NCI-H774 (cell line): ENCODE measurements at regions not wholly inside any gene's neighbourhood (a gene's known extent, or its start where the extent isn't known, plus 50 kb on each side); places are given as distances from the start of the nearest gene placed in this dataset.
"Not testable (repeated sequence)": the region's sequence is repeated elsewhere in the genome, so short reads cannot be mapped to it uniquely, and the experiment has no call there.

Experiments
- DNase-seq: peaks from one replicate; lab custom pipeline; 2025; lab: John Stamatoyannopoulos, UW

DNA sequence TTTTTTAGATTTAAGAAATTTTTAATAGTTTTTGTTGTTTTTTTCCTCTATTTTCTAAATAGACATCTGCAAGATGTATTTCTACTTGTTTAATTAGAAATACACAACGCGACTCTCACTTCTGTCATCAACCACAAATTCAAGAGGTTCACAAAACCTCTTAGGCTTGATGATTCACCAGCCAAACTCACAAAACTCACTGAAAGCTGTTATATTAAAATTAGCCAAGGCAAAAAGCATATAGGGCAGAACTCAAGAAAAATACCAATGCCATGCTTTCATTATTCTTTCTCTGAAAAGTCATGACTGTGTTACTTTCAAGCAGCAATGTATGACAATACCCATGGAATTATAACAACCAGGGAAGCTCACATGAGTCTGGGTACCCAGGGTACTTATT, 487.0 kb upstream of the RGS18 start:
- DNase-seq = no peak

DNA sequence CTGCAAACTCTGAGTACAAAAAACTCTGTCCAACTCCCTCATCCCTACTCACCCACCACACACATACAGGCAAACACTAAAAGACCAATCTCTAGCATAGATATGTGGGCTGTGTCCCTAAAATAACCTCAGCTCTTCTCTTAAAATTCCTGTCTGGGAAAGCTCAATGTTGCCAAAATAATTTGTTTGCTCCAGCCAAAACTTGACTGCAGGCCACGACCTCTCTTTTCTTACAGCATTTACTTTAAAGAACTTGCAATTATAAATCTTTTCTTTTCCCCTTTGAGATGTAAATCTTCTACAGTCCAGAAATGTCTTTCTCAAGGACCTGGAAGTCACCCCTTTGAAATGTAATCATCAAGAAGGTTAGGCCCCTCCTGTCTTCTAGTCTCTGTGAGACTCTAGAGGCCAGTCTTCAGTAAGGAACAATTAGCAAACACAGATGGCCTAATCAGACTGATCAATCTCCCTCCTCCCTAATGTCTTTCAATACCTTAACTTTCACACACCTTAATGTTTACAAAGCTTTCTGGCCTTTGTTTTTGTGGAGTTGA, 483.6 kb upstream of the RGS18 start:
- no peak for DNase-seq

DNA sequence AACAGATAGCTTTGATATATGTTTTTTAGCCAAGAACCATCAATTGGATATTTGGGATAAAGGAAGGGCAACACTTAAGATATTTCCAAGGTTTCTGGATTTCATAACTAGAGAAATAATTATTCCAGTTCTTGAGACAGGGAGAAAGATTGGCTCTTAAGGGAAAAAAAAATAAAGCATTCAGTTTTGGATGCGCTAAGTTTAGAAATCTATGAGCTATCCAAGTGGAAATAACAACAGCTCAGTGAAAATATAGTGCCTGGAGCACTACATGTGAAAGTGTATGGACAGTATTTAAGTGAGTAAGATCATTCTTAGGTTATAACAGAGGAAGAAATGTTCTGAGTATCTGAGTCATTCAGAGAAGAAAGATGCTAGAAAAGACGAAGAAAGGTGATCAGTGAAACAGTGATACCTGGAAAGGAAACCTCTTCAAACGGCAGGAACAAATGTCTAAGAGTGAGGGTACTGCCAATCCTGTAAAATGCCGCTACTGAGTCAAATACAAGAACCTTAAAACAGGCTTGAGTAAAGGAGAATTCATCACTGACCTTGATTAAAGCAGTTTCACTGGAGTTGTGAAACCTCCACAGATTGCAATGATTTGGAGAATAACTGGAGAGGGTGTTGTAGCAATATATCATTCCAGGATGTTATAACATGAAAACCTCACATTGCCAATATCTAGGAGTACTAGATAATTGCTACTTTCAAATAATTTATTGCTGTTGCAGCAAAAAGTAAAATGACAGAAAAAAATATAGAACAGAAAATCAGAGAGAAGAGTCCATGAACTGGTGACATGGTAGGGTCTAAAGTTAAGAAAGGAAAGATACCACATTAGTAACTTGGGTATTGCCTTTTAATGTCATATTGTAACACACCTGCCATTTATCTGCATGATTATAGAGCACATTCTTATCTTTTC, 482.1 kb upstream of the RGS18 start:
- DNase-seq = no peak

DNA sequence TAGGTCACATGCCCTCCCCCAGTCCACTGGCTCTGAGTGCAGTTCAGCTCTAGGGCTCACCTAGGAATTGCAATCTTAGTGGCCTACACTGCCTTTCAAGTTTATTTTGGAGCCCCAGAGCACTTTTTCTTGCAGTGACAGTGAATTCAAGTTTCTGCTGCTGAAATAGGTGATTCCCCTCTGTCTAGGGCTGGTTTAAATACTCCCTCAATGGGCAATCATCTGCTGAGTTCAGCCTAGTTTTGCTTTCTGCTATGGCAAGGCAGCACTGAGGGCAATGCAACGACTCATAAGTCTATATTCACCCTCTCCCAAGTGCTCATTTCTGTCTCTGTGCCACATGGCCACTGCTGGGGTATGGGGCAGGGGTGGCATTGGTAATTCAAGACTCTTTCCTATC, 472.6 kb upstream of the RGS18 start:
- no peak for DNase-seq

DNA sequence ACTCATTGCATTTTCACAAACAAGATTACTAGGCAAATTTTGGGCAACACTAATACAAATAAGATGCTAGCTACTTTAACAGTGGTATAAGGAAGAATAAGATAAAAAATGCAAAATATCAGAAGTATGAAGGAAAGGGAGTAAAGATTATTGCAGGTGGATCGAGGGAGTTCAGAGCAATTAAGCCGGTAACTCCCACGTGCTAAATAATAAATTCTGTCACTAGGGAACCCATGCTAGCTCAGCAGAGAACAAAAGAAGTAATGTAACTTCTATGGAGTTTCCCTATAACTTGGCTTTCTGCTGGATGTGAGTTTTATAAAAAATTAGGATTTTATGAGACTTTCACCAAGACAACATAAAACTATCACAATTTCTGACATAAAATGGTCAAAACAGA, 470.5 kb upstream of the RGS18 start:
- DNase-seq = no peak

DNA sequence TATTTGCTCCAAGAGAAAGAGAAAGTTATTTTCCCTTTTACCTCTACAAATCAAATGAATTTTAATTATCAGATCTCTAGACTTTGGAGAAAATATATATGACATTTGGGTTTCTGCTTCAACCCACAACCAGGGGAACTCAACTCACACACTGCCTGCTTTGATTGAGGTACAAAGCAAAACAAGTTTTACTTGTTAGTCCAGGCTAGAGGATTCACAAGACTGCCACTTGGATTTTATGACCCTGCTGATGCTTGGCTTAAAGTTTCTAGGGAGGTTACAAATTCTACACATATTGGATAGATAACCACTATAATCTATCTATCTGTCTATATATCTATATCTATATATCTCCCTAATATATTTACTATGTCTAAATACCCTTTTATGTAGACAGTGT, 467.3 kb upstream of the RGS18 start:
- no peak for DNase-seq

DNA sequence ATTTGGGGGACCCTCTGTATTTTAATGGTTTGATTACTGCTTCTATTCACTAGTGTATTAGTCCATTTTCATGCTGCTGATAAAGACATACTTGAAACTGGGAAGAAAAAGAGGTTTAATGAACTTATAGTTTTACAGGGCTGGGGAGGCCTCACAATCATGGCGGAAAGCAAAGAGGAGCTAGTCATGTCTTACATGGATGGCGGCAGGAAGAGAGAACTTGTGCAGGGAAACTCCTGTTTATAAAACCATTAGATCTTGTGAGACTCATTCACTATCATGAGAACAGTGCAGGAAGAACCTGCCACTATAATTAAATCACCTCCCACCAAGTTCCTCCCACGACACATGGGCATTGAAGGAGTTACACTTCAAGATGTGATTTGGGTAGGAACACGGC, 464.5 kb upstream of the RGS18 start:
- DNase-seq = no peak

DNA sequence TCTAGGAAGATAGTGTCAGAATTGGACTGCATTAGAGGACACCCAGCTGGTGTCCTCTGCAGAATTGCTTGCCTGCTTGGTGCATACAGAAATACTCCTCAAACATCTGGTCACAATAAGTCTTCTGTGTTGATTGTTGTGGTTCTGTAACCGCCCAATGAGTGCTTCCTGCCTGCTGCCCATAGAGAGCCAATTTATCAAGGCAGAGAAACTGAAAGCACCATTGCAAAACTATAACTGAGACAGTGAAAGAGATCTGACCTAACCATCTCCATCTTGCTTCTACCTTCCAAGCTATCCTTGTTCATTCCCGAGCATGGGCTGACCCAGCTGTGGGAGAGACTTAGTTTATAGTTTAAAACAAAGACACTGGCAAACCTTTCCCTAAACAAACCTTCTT, 462.4 kb upstream of the RGS18 start:
- no peak for DNase-seq

DNA sequence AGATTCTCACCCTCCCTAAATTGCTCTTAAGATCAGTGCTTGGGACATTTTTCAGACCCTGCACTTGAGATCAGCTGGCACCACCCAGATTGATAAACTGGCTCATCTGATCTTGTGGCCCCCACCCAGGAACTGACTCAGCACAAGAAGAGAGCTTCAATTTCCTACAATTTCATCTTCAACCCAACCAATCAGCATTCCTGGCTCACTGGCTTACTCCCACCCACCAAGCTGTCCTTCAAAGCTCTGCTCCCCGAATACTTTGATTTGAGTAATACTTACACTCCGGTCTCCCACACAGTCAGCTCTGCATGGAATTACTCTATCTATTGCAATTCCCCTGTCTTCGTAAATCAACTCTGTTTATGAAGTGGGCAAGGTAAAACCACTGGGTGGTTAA, 461.9 kb upstream of the RGS18 start:
- no peak for DNase-seq

DNA sequence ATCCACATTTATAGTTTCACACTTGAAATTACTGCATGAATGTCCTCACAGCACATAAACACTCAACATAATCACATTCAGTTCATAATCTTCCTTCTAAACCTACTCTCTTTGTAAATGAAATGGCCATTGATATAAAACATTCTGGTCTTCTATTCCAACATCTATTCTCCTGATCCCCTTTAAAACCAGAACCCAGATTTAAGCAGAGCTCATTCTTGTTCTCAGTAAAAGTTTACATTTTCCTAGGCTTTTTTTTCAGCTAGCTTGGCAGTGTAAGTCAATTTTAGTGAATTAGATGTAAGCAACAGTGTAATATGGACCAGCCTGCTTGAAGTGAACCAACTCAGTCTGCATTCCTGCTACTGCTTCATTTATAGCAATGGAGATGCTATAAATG, 460.7 kb upstream of the RGS18 start:
- DNase-seq = no peak

DNA sequence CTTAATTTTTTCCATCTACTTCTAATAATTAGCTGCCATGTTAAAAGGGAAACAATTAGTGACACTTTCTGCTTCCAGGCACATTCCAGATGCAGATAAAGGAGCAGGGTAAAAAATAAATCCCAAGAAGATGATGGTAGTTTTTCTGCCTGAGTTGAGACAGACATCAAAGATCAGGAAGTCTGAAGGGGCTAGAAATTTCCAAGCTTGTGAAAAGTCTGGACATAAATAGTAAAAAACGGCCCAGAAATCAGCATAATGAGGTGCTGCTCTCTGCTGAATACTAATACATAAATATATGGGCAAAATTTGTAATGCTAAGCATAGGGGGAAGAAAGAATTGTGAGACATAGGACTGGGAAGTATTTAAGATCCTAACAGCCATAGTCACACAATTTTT, 460.0 kb upstream of the RGS18 start:
- DNase-seq = no peak

DNA sequence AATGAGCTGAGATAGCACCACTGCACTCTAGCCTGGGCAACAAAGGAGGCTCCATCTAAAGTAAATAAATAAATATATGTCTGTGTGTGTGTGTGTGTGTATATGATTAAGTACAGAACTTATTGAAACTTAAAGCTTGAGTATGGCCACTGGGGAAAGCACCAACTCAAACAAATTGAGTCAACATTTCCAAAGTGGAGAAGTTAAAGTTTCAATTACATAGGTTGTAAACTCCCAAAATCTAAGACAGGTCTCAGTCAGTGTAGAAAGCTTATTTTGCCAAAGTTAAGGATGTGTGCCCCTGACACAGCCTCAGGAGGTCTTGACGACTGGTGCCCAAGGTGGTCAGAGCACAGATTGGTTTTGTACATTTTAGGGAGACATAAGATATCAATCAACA, 458.9 kb upstream of the RGS18 start:
- no peak for DNase-seq

DNA sequence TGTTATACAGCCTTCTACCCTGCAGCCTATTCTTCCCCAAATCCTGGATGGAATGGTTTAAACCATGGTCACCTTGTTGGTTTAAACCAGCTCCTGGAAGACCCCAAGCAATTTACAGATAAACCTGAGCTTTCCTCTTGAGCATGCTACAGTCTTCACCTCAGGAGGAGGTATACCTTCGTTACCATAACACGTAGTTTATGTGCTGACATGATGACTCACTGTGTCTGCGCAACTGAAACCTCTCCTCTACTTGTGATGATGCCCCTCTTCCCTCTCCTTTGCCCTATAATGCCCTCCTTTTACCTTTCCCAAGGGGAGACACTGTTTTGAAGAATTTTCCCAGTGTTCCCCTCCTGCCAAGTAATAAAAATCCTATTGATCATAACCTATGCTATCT, 457.3 kb upstream of the RGS18 start:
- no peak for DNase-seq

DNA sequence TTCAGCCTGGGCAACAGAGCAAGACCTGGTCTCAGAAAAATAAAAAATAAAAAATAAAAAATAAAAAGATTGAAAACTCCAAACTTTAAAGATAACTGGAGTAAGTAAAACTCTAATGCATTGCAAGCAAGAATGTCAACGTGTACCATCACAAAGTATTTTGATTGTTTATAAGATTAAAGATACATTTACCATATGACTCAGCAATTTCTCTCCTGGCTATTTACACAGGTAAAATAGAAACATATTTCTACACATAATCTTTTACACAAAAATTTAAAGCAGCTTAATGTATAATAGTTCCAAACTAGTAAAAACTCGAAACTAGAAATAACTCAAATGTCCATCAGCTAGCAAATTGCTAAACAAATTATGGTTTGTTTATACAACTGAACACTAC, 456.1 kb upstream of the RGS18 start:
- DNase-seq = no peak

DNA sequence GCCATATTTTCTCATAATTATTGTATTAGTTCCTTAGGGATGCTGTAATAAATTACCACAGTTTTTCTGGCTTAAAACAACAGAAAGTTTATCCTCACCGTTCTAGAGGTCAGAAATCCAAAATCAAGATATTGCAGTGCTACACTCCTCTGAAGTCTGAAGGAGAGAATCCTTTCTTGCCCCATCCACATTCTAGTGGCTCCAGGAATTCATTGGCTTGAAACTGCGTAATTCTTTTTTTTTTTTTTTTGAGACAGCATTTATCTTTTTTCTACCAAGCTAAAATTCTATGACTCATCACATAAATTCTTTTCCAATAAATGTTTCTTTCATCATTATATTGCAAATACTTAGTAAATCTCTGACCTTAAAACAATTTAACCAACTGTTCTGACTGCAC, 451.0 kb upstream of the RGS18 start:
- DNase-seq = no peak

DNA sequence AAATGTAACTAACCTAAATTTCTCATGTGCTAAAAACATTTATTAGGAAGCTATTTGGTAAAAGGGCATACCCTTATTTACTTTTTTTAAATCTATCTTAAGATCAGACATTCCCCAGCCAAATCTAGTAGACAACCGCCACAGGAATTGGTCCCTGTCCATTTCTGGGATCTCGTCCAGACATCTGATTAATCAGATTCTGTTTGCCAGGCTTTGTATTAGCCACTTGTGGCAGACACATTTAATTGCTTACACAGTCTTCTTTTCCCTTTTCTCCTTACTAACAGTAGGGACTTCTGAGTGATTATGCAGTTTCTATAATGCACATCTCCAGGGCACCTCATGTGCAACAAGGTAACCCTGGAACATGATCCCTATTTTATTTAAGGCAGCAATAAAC, 449.0 kb upstream of the RGS18 start:
- DNase-seq = no peak

DNA sequence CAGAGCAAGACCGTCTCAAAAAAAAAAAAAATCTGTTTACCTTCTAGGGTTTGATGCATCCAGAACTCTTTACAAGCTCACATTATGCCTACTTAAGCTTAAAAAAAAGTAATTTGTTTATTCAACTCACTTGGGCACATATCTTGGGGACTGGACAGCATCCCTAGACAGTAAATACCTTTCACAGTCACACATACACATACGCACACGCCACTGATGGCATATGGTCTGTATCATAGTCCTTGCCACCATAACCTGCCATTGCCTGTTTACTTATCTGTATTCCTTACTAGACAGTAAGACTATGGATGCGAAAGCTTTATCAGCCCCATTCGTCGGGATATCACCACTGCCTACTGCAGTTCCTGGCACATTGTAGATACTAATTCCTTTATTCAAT, 446.3 kb upstream of the RGS18 start:
- DNase-seq = no peak

DNA sequence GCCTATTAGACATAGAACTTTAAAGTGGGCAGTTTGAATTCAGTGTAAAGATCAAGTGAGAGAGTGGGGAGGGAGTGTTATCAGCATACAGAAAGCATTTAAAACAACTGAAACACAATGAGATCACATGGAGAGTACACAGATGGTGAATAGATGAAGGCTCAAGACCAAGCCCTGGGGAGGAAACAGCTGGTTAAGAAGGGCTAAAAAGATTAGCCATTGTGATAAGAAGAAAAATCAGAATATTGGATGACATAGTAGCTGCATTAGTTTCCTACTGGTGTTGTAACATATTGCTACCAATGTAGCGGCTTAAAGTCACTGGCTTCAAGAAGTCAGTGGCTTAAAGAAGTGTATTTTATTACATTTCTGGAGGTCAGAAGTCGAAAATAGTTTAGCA, 443.4 kb upstream of the RGS18 start:
- DNase-seq = no peak

DNA sequence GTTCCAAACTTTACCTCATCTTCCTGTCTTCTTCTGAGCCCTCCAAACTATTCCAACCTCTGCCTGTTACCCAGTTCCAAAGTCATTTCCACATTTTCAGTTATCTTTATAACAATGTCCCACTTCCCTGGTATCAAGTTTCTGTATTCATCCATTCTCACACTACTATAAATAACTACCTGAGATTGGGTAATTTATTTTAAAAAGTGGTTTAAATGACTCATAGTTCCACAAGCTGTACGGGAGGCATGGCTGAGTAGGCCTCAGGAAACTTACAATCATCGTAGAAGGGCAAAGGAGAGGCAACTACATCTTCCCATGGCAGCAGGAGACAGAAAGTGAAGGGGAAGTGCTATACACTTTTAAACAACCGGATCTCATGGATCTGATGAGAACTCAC, 428.5 kb upstream of the RGS18 start:
- DNase-seq = no peak

DNA sequence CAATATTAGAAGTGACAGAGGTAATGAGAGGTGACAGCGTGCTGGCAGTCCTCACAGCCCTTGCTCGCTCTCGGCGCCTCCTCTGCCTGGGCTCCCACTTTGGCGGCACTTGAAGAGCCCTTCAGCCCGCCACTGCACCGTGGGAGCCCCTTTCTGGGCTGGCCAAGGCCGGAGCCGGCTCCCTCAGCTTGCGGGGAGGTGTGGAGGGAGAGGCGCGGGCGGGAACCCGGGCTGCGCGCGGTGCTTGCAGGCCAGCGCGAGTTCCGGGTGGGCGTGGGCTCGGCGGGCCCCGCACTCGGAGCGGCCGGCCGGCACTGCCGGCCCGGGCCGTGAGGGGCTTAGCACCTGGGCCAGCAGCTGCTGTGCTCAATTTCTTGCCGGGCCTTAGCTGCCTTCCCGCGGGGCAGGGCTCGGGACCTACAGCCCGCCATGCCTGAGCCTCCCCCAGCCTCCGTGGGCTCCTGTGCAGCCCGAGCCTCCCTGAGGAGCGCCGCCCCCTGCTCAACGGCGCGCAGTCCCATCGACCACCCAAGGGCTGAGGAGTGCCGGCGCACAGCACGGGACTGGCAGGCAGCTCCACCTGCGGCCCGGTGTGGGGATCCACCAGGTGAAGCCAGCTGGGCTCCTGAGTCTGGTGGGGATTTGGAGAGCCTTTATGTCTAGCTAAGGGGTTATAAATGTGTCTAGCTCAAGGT, 426.5 kb upstream of the RGS18 start:
- not testable (repeated sequence) for DNase-seq

DNA sequence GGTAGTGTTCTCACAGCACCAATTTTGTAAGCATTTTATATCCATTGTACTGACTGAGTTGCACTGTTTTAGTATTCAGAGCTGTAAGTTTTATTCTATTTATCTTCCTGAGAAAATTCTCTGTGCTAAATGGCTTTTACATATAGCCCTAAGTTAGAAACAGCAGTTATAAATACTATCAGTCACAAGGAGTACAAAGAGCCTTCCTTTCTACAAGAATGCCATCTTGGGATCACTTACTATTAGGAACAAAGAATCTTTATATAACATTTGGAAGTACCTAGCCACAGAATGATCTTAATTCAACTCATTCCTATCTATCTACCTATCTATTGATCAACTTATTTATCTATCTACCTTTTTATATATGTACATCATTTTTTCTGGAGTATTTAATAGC, 423.9 kb upstream of the RGS18 start:
- DNase-seq = no peak

DNA sequence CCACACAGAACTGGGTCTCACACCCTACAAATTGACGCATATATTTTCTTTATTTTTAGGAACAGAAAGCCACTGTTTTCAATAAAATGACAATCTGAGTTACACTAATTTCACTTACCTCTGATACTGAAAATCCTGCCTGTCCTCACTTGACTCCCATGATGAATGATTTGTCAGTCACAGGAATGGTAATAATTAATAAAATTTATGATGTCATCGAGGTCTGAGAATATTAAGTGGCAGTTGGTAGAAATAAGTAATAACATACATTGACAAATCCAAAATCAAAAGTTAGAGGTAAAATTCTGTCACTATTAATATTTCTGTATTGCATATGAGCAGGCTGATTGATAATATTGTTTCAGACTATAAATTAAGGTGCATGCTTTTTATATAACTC, 418.7 kb upstream of the RGS18 start:
- DNase-seq = no peak

DNA sequence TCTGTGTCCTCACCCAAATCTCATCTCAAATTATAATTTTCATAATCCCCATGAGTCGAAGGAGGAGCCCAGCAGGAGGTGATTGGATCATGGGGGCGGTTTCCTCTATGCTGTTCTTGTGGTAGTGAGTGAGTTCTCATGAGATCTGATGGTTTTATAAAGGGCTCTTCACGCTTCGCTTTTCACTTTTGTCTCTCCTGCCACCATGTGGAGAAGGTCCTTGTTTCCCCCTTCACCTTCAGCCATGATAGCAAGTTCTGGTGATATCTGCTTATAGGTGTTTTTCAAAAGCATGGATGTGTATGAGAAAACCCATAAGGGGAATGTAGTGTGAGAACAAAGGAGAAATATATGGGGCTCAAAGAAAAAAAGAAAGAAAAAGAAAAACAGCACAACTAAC, 405.9 kb upstream of the RGS18 start:
- no peak for DNase-seq
